ENCODE measurements at regions not wholly inside any gene's neighbourhood (a gene's known extent, or its start where the extent isn't known, plus 50 kb on each side); places are given as distances from the start of the nearest gene placed in this dataset.

- DNase-seq, result no peak
Measured at GRCh38 chr1:209454340-209454994, 129.0 kb upstream of the CAMK1G start.

GRCh38 chr1:209455145-209455544 lies 128.4 kb upstream of the CAMK1G start:
- no peak for DNase-seq

GRCh38 chr1:209455661-209456358 lies 127.7 kb upstream of the CAMK1G start:
- no peak for DNase-seq

GRCh38 chr1:209456878-209457277 lies 126.6 kb upstream of the CAMK1G start:
- no peak for DNase-seq

- no peak for DNase-seq
Measured at GRCh38 chr1:209457401-209458125, 126.0 kb upstream of the CAMK1G start.

- DNase-seq, result no peak
Measured at GRCh38 chr1:209458921-209459320, 124.6 kb upstream of the CAMK1G start.

- DNase-seq, result no peak
Measured at GRCh38 chr1:209461168-209461567, 122.3 kb upstream of the CAMK1G start.

GRCh38 chr1:209462433-209462832 lies 121.1 kb upstream of the CAMK1G start:
- DNase-seq, result no peak

GRCh38 chr1:209463441-209463840 lies 120.1 kb upstream of the CAMK1G start:
- no peak for DNase-seq

- DNase-seq, result no peak
Measured at GRCh38 chr1:209473025-209473424, 110.5 kb upstream of the CAMK1G start.

- DNase-seq, result no peak
Measured at GRCh38 chr1:209480345-209480744, 103.2 kb upstream of the CAMK1G start.

- DNase-seq, result no peak
Measured at GRCh38 chr1:209483691-209484090, 99.8 kb upstream of the CAMK1G start.

- DNase-seq, result peak; percentile 18
Measured at GRCh38 chr1:209484429-209484828, 99.1 kb upstream of the CAMK1G start.

- peak; percentile 77 for DNase-seq
Measured at GRCh38 chr1:209485167-209485566, 98.3 kb upstream of the CAMK1G start.

GRCh38 chr1:209485751-209486150 lies 97.8 kb upstream of the CAMK1G start:
- no peak for DNase-seq

GRCh38 chr1:209486861-209487593 lies 96.5 kb upstream of the CAMK1G start:
- DNase-seq, result no peak

- DNase-seq, result peak; percentile 11
Measured at GRCh38 chr1:209490013-209490412, 93.5 kb upstream of the CAMK1G start.

- DNase-seq, result no peak
Measured at GRCh38 chr1:209491031-209491430, 92.5 kb upstream of the CAMK1G start.

- no peak for DNase-seq
Measured at GRCh38 chr1:209491496-209491895, 92.0 kb upstream of the CAMK1G start.

GRCh38 chr1:209491897-209492296 lies 91.6 kb upstream of the CAMK1G start:
- no peak for DNase-seq

GRCh38 chr1:209493559-209493958 lies 90.0 kb upstream of the CAMK1G start:
- no peak for DNase-seq

GRCh38 chr1:209497729-209498128 lies 85.8 kb upstream of the CAMK1G start:
- DNase-seq, result no peak

- no peak for DNase-seq
Measured at GRCh38 chr1:209500993-209501392, 82.5 kb upstream of the CAMK1G start.
